CD4-positive, alpha-beta T cell treated with Interferon gamma for 1 hour (primary cell): ENCODE measurements at regions not wholly inside any gene's neighbourhood (a gene's known extent, or its start where the extent isn't known, plus 50 kb on each side); places are given as distances from the start of the nearest gene placed in this dataset.

Experiments used
- DNase-seq: peaks from one replicate; pipeline ENCODE4 v3.0.0-alpha.2; 2020

DNA sequence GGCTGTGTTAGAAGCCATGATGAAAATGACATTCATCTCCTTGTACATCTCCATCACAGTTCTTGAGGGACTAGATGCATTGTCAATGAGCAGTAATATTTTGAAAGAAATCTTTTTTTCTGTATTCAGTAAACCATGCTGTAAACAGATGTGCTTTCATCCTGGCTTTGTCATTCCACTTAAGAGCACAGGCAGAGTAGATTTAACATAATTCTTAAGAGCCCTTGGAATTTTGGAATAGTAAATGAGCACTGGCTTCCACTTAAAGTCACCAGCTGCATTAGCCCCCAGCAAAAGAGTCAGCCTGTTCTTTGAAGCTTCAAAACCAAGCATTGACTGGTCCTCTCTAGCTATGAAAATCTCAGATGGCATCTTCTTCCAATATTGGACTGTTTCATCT is 197.8 kb upstream of the HDDC2 start:
- DNase-seq: no peak

DNA sequence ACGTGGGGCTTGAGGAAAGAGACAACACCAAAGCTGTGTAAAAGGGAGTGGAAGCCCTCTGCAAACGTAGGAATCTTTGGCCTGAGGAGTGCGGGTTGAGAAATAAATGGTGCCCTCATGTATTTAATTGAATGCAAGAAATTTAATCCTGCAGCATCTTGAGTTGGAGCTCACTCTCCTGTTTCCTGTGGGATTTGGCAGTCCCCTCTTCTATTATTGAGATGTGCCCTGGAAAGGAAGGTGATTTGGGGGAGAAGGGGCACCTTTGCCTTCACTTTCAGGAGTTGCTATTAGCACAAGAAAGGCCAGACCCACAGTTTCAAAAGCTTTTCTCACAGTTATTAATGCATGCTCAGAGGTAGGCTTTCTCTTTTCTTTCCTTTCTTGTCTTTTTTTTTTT is 201.4 kb upstream of the HDDC2 start:
- no peak for DNase-seq

DNA sequence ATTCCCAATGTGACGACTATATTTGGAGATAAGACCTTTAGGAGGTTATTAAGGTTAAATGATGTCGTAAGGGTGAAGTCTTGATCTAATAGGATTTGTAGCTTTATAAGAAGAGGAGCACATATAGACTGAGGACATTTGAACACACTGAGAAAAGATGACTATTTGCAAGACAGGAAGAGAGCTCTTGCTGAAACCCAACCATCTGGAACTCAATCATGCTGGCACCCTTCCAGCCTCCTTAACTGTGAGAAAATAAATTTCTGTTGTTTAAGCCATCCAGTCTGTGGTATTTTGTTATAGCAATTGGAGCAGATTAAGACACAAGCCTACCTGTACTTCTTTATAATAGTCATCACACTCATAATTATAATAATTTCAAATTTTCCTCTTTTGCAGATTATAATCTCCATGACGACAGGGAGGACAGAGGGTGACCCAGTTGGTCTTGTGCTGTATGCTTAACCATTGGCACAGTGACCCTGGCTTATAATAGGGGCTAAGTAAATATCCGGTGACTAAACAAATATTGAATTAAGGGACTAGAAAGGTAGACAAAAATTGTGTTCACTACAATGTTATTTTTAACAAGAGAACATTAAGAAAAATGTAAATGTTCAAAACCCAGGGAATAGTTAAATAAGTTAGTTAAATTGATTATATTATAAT is 206.4 kb upstream of the HDDC2 start:
- DNase-seq: no peak

DNA sequence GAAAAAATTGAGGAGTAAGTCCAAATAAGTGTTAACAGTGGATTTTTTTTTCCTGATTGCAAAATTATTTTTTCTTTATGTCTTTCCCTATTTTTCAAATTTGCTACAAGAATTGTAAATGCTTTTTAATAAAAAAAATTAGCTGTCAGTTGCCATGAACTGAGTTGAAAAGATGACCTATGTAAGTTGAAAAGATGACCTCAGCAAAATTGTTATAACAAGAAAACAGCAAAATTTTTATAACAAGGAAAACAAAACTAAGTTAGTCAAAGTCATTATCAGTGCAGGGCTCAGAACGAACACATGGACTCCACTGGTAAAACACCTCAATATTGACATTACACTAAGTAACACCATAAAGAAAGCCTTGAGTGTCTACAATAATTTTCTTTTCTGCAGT is 207.0 kb upstream of the HDDC2 start:
- DNase-seq: no peak

DNA sequence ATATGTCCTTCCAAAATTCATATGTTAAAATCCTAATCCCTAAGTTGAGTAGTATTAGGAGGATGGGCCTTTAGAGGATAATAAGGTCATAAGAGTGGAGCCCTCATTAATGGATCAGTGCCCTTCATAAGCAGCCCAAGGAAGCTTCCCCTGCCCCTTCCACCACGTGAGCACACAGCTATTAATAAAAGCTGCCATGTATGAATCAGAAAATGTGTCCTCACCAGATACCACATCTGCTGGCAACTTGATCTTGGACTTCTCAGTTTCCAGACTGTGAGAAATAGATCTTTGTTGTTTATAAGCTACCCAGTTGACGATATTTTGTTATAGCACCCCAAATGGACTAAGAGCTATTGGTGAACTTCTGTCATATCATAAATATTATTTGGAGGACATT is 207.7 kb upstream of the HDDC2 start:
- no peak for DNase-seq

DNA sequence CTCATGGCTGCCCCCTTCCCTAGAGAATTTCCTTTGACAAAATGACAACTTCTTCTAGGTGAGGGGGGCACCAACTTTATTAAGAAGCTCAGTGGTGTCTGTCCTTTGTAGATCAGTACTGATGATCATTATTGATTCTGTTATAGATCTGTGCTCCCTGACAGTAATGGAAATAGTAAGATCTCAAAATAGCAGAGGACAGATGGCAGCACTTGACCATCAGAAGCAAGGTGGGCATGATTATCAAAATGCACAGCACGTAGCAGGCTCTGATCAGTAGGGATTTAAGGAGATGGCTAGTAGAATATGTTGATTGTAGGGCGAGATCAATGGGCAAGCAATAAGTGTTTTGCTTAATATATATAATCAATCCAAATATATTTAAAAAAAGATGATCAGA is 208.6 kb upstream of the HDDC2 start:
- no peak for DNase-seq

DNA sequence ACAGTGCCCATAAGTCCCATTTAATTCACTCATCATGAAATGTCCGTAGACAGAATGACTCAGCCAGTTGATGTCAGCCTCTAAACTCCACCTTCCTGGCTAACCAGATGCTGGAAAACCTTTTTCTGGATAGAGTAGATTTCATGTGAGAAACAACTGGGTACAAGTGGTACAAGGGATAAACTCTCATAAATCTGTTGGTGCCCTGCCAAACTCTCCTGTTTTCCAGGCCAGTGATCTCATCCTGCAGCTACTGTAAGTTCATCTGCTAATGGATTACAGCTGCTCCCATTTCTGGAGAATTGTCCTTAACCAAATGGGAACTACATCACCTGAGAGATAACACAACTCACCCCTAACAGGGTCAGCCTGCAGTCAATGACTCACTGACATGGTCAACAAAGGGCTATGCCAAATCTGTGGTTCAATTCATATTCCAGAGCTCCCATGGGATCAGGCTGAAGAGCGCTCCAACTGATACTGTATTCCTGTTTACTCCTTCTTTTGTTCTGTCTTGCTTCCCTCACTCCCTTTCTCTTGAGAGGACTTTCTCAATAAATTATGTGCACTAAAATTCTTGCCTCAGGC is 210.1 kb upstream of the HDDC2 start:
- no peak for DNase-seq

DNA sequence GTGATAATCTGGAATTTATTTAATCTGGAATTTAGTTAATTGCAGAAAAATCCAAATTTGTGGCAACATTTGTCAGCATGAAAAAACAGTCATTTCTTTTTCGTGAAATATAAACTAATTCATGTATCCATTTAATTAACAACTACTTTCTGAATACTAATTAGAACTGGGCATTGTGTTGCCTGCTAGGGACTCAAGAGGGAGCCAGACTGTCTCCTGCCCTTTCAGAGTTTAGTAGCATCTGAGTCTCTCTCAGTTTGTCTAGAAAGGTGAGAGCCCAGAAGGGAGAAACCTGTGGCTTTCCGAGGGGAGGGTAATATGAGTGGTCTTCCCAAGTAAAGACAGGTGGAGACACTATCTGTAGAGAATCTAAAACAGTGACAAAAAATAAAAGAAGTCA is 210.9 kb upstream of the HDDC2 start:
- no peak for DNase-seq

DNA sequence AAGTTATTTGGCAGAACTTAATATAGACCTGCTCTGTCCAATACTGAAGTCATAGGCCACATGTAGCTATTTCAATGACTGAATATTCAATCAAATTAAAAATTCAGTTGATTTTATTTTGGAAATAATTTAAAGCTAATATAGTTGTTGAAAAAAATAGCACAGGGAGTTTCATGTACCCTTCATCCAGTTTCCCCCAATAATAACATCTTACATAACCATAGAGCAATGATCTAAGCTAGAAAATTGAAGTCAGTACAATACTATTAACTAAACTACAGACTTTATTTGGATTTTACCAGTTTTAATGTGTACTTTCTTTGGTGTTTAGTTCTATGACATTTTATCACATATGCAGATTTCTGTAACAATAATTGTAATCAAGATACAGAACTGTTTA is 212.2 kb upstream of the HDDC2 start:
- no peak for DNase-seq

DNA sequence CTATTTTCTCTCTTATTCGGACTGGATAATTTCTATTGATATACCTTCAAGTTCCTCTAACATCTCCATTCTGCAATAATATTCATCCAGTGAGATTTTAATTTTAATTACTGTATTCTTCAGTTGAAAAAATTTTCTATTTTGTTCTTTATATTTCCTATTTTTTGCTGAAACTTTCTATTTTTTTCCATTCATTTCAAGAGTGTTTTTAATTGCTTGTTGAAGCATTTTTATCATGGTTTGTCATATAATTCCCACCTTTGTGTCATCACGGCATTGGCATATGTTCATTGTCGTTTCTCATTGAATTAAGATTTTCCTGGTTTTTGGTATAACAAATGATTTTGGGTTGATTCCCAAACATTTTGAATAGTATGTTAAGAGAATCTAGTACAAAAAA is 214.9 kb upstream of the HDDC2 start:
- no peak for DNase-seq

DNA sequence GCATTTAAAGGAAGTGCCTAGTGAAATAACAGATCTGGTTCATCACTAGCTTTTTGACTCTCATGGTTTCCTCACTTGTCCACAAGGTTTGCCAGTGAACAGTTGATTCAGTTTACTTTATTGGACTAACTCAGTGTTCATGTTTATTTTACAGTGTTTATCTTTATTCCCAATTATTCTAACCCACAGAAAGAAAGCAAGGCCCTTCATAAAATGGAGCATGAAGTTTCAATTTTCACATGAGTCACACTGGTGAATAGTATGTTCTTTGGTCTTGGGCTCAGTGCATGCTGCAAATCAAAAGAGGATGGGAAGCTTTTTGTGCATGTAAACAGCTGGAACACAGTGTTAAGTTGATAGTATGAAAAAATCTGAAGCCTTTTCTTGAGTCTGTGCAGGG is 217.6 kb upstream of the HDDC2 start:
- no peak for DNase-seq

DNA sequence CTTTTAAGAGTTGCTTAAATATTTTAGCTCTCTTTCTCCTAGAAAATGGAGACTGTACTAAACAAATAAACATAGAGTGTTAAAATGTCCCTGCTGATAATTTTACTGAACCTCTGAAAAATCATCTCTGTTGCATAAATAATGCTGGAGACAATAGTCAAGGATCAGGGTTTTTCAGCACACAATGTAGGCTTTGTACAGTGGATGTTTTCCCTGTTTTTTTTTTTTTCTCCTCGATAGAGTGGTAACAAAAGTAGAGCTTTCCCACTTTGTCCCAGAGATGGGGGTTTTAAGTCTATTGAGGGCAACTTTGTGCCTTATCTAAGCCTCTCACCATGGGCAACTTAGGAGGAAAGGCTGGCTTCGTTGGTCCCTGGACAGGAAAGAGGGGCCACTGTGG is 222.6 kb upstream of the HDDC2 start:
- no peak for DNase-seq

DNA sequence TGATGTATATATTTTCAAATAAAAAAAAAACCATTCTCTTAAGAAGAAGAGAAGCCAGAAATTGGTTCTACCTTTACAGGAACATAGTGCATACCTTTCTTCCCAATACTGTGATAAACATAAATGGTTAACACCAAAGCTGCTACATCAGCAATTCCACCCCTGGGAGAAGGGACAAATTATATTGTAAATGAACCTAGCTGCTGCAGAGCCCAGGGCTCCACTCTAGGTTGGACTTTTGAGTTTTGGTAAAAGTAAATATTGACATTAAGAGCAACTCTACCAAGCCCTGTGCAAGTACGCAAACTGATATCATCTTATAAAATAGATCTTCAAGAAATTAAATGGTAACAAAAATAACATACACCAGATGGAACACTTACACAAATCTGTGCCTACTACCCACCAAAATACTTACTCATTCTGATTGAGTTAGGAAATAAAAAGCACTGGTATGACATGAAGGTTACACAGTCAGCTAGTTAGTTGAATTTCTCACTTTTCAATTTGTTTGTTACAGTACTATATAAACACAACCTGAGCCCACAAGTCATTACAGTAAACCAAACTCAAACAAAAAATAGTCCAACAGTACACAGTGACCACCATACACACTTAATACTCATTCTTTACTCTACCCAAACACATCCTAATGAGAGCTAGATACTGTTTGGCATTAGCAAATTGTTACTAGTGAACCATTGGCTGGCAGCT is 223.3 kb upstream of the HEY2 start:
- DNase-seq: no peak

DNA sequence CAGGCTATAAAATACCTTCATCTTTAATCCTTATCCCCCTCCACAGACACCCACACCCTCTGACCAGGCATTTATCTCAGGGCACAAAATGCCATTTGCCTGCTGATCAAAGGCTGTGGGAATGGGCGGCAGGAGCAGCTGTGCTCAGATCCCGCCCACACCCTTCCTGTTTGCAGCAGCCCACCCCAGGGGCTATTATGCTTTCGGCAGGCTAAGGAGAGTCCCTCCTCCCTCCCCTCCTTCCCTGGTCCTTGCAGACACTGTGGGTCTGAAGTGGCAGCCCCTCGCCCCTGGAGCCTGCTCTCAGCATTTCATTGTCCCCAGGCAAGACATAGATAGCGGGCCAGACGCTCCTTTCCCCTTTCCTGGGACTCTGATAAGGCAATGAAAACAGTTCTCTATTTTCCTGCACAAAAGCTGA is 220.8 kb upstream of the HEY2 start:
- DNase-seq: no peak

DNA sequence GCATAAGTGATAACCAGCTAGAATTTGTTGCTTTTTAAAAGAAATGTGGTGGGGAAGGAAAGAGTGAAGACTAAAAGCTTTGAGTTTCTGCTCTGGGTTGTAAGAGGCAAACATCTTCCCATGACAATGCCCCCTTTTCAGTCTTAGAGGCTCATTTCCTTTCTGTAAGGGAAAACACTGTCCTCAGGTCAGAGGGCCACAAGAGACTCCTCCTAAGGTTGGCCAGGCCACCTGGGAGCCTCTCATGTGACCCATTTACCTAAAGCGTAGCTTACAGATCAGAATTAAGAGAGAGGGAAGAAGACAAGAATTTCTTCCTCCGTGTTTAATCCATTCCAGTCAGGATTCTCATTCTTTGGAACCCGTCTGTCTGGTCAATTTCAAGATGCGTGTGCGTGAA is 220.4 kb upstream of the HEY2 start:
- no peak for DNase-seq

DNA sequence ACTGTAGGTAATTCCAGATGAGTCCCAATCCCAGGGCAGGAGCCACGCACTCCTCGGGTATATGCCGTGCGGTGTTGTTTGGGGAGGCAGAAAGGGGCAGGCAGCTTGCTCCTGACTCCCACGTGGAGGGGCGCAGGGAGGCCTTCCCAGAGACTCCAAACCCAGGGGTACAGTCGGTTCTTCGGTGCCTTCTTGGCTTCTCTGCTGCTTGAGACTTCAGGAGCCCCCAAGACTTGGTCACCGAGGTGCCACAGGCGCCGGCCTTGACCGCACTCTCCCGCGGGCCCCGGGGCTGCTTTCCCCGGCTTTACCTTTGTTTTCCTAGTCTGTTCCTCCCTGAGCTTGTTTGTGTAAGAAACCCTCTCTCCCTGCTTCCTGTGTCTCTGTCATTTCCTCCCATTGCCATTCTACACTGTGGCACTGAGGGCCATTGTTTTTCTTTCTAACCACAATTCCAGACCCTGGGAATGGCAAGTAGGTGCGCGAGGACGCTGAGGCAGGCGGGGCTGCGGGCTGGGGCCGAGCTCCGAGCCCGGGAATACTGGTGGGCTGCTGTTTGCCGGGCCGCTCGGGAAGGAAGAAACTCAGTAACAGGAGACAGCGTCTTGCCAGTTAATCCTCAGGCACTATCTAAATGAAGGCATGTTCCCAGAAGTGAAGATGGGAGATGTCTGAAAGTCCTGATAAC is 215.6 kb upstream of the HEY2 start:
- DNase-seq: no peak

DNA sequence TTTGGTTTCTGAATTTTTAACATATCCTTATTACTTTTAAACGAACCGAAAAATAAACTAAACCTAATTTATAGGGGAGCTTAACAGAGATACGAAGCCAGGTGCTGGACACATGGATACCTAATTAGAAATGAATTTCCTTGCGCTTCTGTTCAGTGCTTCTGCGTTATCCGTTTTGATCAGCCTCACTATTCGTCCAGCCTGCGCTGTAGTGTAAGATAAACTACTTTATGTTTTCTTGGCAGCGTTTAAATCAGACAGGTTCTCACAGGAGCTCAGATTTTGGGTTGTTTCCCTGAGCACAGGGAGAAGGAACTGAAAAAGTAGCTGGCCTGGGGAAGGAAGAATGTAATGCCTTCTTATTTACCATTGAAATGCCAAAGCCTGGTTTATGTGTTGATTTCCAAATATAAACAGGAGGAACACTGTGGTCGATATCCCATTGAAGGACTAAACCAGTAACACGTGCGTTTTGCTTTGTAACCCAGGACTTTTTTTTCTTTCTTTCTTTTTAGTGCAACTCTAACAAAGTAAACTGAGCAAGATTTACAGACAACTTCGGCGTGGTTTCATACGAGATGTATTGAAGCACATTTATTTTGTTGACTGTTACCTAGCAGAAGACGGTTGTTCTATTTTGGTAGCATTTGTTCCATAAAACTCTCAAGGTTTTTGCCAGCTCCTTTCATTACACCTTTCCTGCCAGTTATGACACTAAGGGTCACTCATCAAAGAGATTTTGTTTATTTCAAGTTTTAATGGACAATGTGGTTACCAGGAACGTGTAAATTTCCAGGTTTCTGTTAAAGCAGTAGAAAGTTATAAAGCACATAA is 214.8 kb upstream of the HEY2 start:
- DNase-seq: no peak

DNA sequence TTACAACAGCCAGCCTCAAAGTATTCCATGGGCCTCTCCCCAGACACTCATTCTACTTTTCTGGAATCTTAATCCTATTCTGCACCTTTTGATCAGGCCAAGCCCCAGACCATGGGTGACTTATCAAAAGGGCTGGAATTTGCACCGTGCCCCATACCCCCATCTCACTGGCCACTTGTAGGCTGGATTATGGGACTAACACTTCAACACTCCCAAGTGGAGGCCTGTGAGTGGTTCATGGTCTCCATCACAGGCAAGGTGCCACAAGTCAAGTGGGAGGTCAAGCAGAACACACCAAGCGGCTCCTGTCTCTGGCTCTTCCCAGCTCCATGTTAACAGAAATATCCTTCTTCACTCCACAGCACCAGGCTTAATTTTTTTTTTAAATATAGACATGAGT is 212.3 kb upstream of the HEY2 start:
- no peak for DNase-seq

DNA sequence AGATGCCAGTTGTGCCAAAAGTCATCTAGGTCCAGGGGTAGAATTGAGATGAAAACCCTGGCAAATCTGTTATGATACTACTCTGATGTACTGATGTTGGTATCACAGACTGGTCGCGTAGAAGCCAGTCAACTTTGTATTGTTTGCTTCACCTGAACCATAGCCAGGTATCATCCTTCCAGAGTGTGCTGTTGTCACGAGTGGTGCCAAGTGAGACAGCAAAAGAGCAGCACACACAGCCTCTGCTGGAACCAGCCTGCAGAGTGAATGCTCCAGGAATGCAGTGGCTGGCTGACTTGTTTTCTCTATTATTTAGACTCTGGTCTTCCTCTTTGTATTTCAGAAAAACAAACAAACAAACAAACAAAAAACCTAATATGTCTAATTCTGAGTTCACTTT is 209.5 kb upstream of the HEY2 start:
- no peak for DNase-seq

DNA sequence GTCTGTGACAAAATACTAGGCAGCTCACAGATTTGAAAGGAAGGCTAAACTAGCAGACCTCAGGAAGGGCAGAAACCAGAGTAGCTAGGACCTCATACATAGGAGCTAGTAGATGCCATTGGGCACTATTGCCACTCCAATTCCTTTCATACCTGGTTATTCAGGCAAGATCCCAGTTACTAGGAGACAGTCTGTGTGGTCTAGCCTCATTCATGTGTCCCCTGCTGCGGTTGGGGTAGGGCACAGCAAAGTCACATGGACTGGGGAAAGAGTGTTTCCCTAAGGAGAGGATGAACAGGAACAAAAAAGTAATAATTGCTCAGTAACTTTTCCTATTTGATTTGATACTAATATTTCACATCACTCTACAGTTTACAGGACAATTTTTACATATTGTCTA is 204.6 kb upstream of the HEY2 start:
- DNase-seq: no peak

DNA sequence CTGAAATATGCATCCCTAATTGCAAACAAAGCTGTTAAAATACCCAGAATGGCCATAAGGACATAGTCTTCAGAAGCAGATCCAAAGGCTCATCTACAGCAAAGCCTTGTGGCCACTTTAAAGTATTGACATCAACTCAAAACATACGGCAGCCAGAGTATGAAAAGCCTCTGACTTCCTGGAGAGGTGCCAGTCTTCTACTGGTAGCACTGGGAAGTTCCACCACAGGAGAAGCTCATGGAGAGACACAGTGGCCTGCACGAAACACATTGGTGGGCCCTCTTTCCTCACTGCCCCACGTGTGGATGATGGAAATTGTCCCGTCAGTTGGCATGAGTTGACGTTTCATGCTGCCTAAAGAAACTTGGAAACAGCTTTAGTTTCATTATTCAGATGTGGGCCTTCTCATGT is 202.6 kb upstream of the HEY2 start:
- DNase-seq: no peak

DNA sequence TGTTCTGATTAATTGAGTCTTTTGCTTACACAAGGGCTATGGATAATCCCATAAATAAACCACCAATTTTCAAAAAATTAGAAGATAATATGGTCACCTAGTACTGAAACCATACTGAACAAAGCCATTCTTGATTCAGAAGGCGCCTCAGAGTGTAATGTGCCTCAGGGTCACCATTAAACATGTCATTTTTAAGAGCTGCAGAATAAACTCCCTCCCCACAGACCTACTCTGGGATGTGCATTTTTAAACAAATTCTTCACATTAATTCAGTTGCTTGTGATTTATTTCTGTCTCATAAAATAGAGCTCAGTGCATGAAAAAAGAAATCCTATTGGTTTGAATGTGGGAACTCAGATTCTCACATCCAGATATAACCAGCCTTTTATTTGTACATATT is 202.1 kb upstream of the HEY2 start:
- no peak for DNase-seq

DNA sequence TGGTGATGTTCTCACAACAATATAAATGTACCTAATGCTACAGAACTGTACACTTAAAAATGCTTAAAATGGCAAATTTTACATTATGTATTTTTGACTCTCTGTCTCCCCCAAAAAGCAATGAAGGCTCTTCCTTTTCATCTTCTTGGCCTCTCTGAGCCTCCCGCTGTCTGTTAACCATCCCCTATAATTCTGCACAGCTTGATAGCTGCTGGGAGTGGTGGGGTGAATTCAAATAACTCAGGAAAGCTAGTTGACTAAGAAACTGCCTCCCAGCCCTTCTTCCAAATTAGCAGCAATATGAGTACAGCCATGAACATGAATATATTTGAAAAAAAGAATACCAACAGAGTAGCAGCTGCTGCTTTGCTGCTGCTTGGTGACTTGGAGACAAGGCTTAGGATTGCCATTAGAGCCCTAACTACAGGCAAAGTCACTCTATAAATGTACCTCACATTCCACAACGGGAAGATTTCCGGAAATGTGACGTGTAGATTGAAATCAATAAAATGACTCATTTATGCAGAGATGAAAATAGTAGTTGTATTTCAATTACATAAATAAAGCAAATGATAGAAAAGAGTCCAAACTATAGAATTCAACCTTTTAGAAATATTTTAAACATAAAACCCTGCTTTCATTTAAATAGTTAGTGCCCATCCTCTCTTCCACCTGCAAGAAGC is 200.1 kb upstream of the HEY2 start:
- no peak for DNase-seq
